HepG2 (cell line): ENCODE measurements at regions not wholly inside any gene's neighbourhood (a gene's known extent, or its start where the extent isn't known, plus 50 kb on each side); places are given as distances from the start of the nearest gene placed in this dataset.

Source experiments
- AHDC1 ChIP-seq: sonication (generic); formaldehyde crosslinking; IDR thresholded peaks from 2 replicates; pipeline ENCODE4 v1.5.1; 2020; ENCODE audit warnings: mild to moderate bottlenecking, missing genetic modification reagents, borderline replicate concordance
- CHCHD3 ChIP-seq: sonication (generic); formaldehyde crosslinking; IDR thresholded peaks from 2 replicates; pipeline ENCODE4 v1.8.0; 2022; ENCODE audit warnings: mild to moderate bottlenecking, missing genetic modification reagents, moderate library complexity
- FOXK1 ChIP-seq: sonication (generic); formaldehyde crosslinking; IDR thresholded peaks from 2 replicates; pipeline ENCODE4 v1.4.0; 2020; ENCODE audit warnings: low read depth, missing genetic modification reagents, borderline replicate concordance
- GATAD1 ChIP-seq: IDR thresholded peaks from 2 replicates; pipeline ENCODE4 v1.6.1; 2016; ENCODE audit warnings: missing genetic modification reagents, missing compliant biosample characterization
- KDM6A ChIP-seq: IDR thresholded peaks from 2 replicates; pipeline ENCODE4 v1.6.1; 2016; ENCODE audit warnings: low read depth
- NBN ChIP-seq: fragments of 450-650 bp; conservative IDR thresholded peaks from 2 replicates; pipeline ENCODE4 v1.6.1; 2017
- POLR2AphosphoS5 ChIP-seq: IDR thresholded peaks from 2 replicates; pipeline ENCODE4 v1.6.1; 2012; ENCODE audit warnings: low read depth, low read length
- XRCC5 ChIP-seq: fragments of 200-400 bp; formaldehyde crosslinking; optimal IDR thresholded peaks from 2 replicates; pipeline ENCODE3; 2017; ENCODE audit warnings: mild to moderate bottlenecking, low read length
- ZMYM2 ChIP-seq: sonication (generic); formaldehyde crosslinking; IDR thresholded peaks from 2 replicates; pipeline ENCODE4 v1.8.0; 2022; ENCODE audit warnings: mild to moderate bottlenecking, missing genetic modification reagents
- ZNF276 ChIP-seq: sonication (generic); formaldehyde crosslinking; IDR thresholded peaks from 2 replicates; pipeline ENCODE4 v1.4.0; 2020; ENCODE audit warnings: mild to moderate bottlenecking, low read depth, missing genetic modification reagents
- ZNF496 ChIP-seq: sonication (generic); formaldehyde crosslinking; IDR thresholded peaks from 2 replicates; pipeline ENCODE4 v1.8.1; 2023; ENCODE audit warnings: mild to moderate bottlenecking, moderate library complexity, missing genetic modification reagents; ENCODE audit not compliant: insufficient replicate concordance

- TF ChIP-seq AHDC1 (CRISPR knock-in tag) (no peak), POLR2AphosphoS5 (no peak), GATAD1 (CRISPR knock-in tag) (no peak), CHCHD3 (no peak), KDM6A (no peak), NBN (no peak), ZNF276 (CRISPR knock-in tag) (no peak), ZNF496 (CRISPR knock-in tag) (no peak), XRCC5 (no peak), FOXK1 (no peak), ZMYM2 (no peak)
Measured at GRCh38 chr9:71571186-71571585, 197.1 kb downstream of the CEMIP2 start (continued).
